Loucy (cell line): ENCODE measurements at regions not wholly inside any gene's neighbourhood (a gene's known extent, or its start where the extent isn't known, plus 50 kb on each side); places are given as distances from the start of the nearest gene placed in this dataset.

Experiments used
- CTCF ChIP-seq: fragments of 200-600 bp; sonication (generic); conservative IDR thresholded peaks from 2 replicates; pipeline ENCODE4 v1.5.1; 2014; ENCODE audit warnings: mild to moderate bottlenecking, antibody characterized with exemption, low read length
- EZH2phosphoT487 ChIP-seq: fragments of 200-600 bp; IDR thresholded peaks from 2 replicates; pipeline ENCODE4 v1.6.1; 2018; ENCODE audit warnings: antibody characterized with exemption, mild to moderate bottlenecking, moderate library complexity, borderline replicate concordance

DNA sequence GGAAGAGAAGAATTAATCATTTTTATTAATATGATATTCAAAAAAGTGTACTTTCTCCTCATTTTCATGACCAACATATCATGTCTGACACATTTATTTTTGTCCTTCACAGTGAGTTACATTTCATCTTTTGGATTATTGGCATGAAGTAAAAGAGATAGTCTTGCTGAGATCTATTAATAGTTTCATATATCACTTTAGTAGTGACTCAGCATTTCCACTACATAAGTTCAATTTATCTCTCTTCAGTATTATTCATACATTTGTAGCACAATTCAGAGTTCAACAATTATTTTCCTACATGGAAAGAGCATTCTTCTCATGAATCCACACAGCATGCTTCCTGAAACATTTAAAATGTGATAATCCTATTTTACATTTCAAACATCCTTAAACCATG is 1461.1 kb downstream of the TECRL start:
- TF ChIP-seq CTCF, result no peak
- TF ChIP-seq EZH2phosphoT487, result no peak
